ENCODE measurements at regions not wholly inside any gene's neighbourhood (a gene's known extent, or its start where the extent isn't known, plus 50 kb on each side); places are given as distances from the start of the nearest gene placed in this dataset.

DNA sequence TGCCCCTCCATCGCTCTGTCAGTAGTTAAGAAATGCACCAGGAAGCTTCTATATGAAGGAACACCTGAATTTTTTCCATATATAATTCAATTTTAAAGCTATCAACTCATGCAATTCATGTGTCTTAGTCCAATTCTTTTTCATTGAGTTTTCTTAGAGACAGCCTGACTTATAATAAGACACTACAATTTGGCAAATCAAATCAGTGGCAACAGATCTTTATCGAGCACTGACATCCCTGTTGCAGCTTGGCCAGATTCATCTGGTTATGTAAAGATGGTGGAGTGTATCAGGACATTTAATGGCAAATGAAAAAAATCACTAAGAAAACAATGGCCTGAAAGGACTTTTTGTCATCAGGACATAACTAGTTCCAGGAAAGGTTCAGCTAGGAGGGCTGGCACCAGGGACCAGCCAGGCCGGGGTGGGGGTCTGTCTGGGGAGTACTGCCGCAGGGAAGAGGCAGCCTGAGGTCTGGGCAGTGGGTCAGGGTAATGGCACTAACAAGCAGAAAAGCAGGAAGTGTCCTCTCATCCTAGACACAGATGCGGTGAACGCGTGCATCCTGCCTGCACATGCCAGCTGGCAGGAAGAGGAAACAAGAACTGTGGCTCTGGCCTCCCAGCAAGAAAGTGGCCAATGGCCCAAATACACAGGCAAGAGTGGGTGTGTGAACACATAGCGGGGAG lies 100.5 kb upstream of the LMNTD1 start:
- Histone ChIP-seq H3K4me3 (no peak overlapping the region), H3K27ac (no peak overlapping the region), H3K9me3 (no peaks in the 10 kb centered on the region), H3K27me3 (no peaks in the 10 kb centered on the region), H3K4me1 (peaks cover 0 to under 1% (median 0%) of the 10 kb centered on the region in 12 donors), H3K36me3 (no peaks in the 10 kb centered on the region)
- DNase-seq (peak in 3 of 5 donors; percentile 20 to 66 (median 29)), ATAC-seq (peak in 1 of 4 donors; percentile 34)
- intact Hi-C loops (cut with DNase I): no loop called here
- 59 to 63% (median 60%) methylated on average over 8 of the region's 8 CpGs for WGBS, 4 donors
- TF ChIP-seq, protein P1, sequence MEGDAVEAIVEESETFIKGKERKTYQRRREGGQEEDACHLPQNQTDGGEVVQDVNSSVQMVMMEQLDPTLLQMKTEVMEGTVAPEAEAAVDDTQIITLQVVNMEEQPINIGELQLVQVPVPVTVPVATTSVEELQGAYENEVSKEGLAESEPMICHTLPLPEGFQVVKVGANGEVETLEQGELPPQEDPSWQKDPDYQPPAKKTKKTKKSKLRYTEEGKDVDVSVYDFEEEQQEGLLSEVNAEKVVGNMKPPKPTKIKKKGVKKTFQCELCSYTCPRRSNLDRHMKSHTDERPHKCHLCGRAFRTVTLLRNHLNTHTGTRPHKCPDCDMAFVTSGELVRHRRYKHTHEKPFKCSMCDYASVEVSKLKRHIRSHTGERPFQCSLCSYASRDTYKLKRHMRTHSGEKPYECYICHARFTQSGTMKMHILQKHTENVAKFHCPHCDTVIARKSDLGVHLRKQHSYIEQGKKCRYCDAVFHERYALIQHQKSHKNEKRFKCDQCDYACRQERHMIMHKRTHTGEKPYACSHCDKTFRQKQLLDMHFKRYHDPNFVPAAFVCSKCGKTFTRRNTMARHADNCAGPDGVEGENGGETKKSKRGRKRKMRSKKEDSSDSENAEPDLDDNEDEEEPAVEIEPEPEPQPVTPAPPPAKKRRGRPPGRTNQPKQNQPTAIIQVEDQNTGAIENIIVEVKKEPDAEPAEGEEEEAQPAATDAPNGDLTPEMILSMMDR (IDR thresholded peaks at IDR 0.05): no peak
- no peak for TF ChIP-seq POLR2A (IDR thresholded peaks at IDR 0.05)

DNA sequence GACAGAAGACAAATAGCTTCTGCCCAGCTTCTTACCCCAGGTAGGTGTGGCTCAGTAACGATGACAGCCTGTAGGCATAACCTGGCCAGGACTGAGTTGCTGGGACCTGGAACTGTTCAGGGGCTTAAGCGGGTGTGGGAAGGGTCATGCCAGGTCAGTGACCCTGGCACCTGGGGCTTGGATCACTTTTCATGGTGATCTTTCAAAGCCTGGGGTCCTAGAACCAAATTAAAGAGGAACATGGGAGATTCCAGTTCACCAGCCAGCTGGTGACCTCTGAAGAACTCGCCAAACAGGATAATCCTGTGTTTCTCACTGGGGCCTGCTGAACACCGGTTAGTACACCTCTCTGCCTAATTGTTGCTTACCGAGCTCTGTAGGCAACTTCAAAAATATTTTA lies 102.6 kb upstream of the LMNTD1 start:
- no peak overlapping the region for H3K27ac ChIP-seq
- no peaks in the 10 kb centered on the region for H3K9me3 ChIP-seq
- intact Hi-C loops (cut with DNase I): no loop called here
- no peaks in the 10 kb centered on the region for H3K36me3 ChIP-seq
- H3K4me3 ChIP-seq: no peak overlapping the region
- TF ChIP-seq, protein P1 (IDR thresholded peaks at IDR 0.05): no peak
- TF ChIP-seq POLR2A (IDR thresholded peaks at IDR 0.05): no peak
- DNase-seq: no peak
- no peak for ATAC-seq
- H3K4me1 ChIP-seq: no peaks in the 10 kb centered on the region
- 88 to 94% (median 92%) methylated on average over 5 of the region's 5 CpGs for WGBS, 4 donors
- H3K27me3 ChIP-seq: no peaks in the 10 kb centered on the region

DNA sequence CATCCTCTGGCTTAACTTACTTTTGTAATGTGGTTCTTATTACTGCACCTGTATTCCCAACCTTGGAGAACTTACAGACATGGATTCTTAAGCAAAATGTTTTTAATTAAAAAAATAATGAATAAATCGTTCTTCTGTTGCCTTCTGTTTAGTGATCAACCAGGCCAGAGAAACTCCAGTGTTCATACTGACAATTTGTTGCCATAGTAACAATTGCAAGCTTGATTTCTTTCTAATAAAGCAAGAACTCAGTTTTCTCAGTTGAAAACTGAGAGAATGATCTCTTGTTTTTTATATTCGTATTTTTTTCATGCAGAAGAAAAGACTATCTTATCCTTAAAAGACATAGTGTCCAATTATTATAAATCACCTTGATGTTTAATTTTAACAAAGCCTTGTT lies 106.5 kb upstream of the LMNTD1 start:
- Histone ChIP-seq H3K4me3 (no peak overlapping the region), H3K9me3 (peaks cover 0 to 4% (median 0%) of the 10 kb centered on the region in 12 donors), H3K27ac (no peak overlapping the region), H3K27me3 (no peaks in the 10 kb centered on the region), H3K4me1 (no peaks in the 10 kb centered on the region), H3K36me3 (no peaks in the 10 kb centered on the region)
- TF ChIP-seq, protein P1 (IDR thresholded peaks at IDR 0.05): no peak
- no peak for TF ChIP-seq POLR2A (IDR thresholded peaks at IDR 0.05)
- no peak for ATAC-seq
- intact Hi-C loops (cut with DNase I): no loop called here
- no peak for DNase-seq
- 57 to 73% (median 64%) methylated on average over 2 of the region's 2 CpGs for WGBS, 4 donors

DNA sequence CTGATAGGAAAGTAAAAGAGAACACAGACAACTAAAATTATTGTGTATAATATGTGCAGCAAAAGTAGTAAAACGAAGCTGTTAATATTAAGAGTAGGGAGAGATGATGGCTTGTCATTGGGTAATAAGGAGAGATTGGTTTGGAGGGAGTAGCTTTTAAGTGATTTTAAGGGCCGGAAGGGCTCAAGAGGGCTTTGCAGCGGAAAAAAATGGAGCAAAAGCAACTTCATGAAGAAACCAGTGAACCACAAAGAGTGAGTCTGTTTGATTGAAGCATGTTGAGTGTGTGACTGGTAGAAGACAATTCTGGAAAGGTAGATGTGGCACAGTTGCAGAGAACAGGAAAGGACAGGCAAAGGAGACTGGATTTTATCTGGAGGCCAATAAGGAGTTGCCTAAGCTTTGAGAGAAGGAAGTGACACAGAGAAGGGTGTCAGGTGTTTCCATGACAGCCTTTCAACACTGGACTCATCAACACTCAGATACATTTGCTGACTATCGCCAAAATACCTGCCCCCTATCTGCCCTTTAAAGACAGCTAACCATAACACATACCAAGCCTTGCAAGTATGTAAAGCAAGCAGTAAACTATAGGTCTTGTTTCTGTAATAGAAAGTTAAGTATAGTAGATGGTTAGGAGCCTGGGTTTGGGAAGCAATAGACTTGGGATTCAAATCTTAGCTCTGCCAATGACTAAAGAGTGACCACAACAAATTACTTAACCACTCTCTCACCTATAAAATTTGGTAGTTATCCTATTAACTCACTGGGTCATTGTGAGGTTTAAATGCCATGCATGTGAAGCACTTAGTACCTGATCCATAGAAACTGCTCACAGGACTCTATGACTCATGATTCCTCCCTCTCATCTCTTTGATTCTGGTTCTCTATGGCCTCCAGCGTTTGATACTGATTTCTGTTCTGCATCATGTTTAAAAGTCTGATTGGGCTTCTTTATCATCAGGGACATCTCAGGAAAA lies 117.3 kb upstream of the LMNTD1 start:
- H3K36me3 ChIP-seq: no peaks in the 10 kb centered on the region
- TF ChIP-seq POLR2A (IDR thresholded peaks at IDR 0.05): no peak
- TF ChIP-seq, protein P1 (IDR thresholded peaks at IDR 0.05): no peak
- no peaks in the 10 kb centered on the region for H3K4me1 ChIP-seq
- WGBS, 4 donors: 66 to 77% (median 68%) methylated on average over 5 of the region's 5 CpGs
- DNase-seq (no peak), ATAC-seq (no peak)
- H3K9me3 ChIP-seq: no peaks in the 10 kb centered on the region
- H3K27ac ChIP-seq: no peak overlapping the region
- no peak overlapping the region for H3K4me3 ChIP-seq
- peaks cover 0 to 4% (median 0%) of the 10 kb centered on the region in 9 donors for H3K27me3 ChIP-seq
- intact Hi-C loops (cut with DNase I): loop anchor here in 1 of 10 donors (10.0 kb wide), 1 partner anchor 354 kb away; no protein-coding TSS in a partner anchor

Data from heart left ventricle (tissue), 16 donors.